SU-DHL-6 (cell line): ENCODE measurements at regions not wholly inside any gene's neighbourhood (a gene's known extent, or its start where the extent isn't known, plus 50 kb on each side); places are given as distances from the start of the nearest gene placed in this dataset.

Source experiments
- EZH2phosphoT487 ChIP-seq: fragments of 200-600 bp; sonication (generic), shearing (Covaris generic); conservative IDR thresholded peaks from 2 replicates; pipeline ENCODE4 v1.6.1; 2018; ENCODE audit warnings: mild to moderate bottlenecking, antibody characterized with exemption, low read length, moderate library complexity, mixed read lengths
- TF ChIP-seq, protein P1 (sequence below): fragments of 200-600 bp; sonication (generic); IDR thresholded peaks from one replicate; pipeline ENCODE4 v1.5.1; 2017; ENCODE audit warnings: antibody characterized with exemption, mild to moderate bottlenecking, low read length, moderate library complexity; ENCODE audit not compliant: insufficient read depth, poor library complexity, severe bottlenecking

DNA sequence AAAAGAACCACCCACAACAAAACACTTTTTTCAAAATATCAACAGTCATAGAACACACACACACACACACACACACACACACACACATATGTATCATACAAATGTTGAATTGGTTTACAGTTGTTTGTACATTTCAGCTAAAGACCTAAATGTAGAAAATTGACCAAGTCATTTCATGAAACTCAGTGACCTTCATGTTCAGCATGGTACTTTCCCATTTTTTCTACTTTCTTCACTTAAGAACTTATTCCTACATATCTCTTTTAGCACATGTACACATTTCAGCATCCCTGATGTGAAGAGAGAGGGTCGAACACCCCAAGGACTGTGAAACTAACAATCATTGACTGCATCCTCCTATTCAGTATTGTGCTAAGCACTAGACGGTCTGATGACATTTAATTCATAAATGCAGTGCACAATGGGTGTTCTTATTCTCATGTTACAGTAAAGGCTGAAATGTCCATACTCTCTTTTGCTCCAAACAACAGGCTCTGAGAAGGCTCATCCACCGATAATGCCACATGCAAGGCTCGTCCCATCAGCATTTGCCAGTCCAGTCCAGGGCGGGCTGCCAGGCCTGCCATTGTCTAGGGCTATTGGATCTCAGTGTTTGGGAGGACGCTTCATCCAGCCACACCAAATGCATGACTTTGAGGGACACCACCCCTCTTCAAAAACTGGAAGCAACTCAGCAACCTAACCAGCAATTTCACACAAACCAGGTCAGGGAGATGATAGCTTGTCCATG is 150.1 kb upstream of the RUNX1 start:
- TF ChIP-seq, protein P1, sequence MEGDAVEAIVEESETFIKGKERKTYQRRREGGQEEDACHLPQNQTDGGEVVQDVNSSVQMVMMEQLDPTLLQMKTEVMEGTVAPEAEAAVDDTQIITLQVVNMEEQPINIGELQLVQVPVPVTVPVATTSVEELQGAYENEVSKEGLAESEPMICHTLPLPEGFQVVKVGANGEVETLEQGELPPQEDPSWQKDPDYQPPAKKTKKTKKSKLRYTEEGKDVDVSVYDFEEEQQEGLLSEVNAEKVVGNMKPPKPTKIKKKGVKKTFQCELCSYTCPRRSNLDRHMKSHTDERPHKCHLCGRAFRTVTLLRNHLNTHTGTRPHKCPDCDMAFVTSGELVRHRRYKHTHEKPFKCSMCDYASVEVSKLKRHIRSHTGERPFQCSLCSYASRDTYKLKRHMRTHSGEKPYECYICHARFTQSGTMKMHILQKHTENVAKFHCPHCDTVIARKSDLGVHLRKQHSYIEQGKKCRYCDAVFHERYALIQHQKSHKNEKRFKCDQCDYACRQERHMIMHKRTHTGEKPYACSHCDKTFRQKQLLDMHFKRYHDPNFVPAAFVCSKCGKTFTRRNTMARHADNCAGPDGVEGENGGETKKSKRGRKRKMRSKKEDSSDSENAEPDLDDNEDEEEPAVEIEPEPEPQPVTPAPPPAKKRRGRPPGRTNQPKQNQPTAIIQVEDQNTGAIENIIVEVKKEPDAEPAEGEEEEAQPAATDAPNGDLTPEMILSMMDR = no peak
- no peak for TF ChIP-seq EZH2phosphoT487
